RWPE1 (cell line): ENCODE measurements at regions not wholly inside any gene's neighbourhood (a gene's known extent, or its start where the extent isn't known, plus 50 kb on each side); places are given as distances from the start of the nearest gene placed in this dataset.

Experiments used
- CTCF ChIA-PET: fragments of 350-600 bp; sonication (Branson Sonifier 250); formaldehyde crosslinking; extraction: SDS; loops from one replicate; lab custom pipeline; 2021; lab: Yijun Ruan, JAX
- POLR2A ChIA-PET: fragments of 400-600 bp; formaldehyde crosslinking; extraction: SDS; loops from one replicate; lab custom pipeline; 2020; ENCODE audit warnings: antibody characterized with exemption; ENCODE audit not compliant: low non-redundant PET; lab: Yijun Ruan, JAX
- DNase-seq: peaks from one replicate; pipeline ENCODE4 v3.0.0; 2012; ENCODE audit warnings: low spot score
- H3K27ac ChIP-seq: fragments of 450-650 bp; 2 replicates; pipeline ENCODE4 v1.5.1; 2017
- TF ChIP-seq, protein P1 (sequence below): fragments of 450-650 bp; conservative IDR thresholded peaks from 2 replicates; pipeline ENCODE4 v1.5.1; 2017; ENCODE audit warnings: low read depth, mild to moderate bottlenecking

- POLR2A ChIA-PET: no interaction called here
- no peak for DNase-seq
- CTCF ChIA-PET: interaction anchor here (0.7 kb wide), 1 partner anchor 134 kb away, joined by 4 read pairs; no protein-coding TSS in a partner anchor
Observed at GRCh38 chr5:159784993-159785392, 131.3 kb upstream of the ADRA1B start.

GRCh38 chr5:159785656-159786055 lies 130.6 kb upstream of the ADRA1B start:
- TF ChIP-seq, protein P1, sequence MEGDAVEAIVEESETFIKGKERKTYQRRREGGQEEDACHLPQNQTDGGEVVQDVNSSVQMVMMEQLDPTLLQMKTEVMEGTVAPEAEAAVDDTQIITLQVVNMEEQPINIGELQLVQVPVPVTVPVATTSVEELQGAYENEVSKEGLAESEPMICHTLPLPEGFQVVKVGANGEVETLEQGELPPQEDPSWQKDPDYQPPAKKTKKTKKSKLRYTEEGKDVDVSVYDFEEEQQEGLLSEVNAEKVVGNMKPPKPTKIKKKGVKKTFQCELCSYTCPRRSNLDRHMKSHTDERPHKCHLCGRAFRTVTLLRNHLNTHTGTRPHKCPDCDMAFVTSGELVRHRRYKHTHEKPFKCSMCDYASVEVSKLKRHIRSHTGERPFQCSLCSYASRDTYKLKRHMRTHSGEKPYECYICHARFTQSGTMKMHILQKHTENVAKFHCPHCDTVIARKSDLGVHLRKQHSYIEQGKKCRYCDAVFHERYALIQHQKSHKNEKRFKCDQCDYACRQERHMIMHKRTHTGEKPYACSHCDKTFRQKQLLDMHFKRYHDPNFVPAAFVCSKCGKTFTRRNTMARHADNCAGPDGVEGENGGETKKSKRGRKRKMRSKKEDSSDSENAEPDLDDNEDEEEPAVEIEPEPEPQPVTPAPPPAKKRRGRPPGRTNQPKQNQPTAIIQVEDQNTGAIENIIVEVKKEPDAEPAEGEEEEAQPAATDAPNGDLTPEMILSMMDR: no peak
- no peak overlapping the region for H3K27ac ChIP-seq
- ChIA-PET CTCF (interaction anchor here (0.7 kb wide), 1 partner anchor 133 kb away, joined by 4 read pairs; no protein-coding TSS in a partner anchor), POLR2A (no interaction called here)
- no peak for DNase-seq

More at GRCh38 chr5:159784993-159785392, 131.3 kb upstream of the ADRA1B start:
- H3K27ac ChIP-seq: no peak overlapping the region
- TF ChIP-seq, protein P1: no peak

DNA sequence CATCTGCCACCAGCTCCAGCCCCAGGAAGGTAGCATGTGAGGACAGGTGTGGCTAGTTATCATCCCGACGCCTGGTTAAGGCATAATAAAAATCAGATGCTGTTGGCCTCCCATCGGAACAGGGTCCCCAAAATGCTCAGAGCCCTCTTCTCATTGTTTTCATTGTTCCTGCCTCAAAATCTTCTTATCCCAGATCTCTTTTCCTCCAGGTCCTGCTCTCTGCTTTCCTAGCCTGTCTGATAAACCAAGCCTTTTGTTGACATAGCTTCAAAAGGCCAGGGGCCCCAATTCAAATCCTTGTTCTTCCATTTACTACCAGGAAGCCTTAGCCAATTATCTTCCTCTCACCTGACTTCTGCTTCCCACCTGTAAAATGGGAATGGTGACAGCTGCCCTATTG lies 130.1 kb upstream of the ADRA1B start:
- TF ChIP-seq, protein P1: no peak
- DNase-seq: no peak
- no peak overlapping the region for H3K27ac ChIP-seq
- POLR2A ChIA-PET: no interaction called here
- CTCF ChIA-PET: no interaction called here

GRCh38 chr5:159786901-159787691 lies 129.2 kb upstream of the ADRA1B start:
- POLR2A ChIA-PET: no interaction called here
- DNase-seq: no peak
- CTCF ChIA-PET: interaction anchor here (0.7 kb wide), 1 partner anchor 271 kb away, joined by 4 read pairs; no protein-coding TSS in a partner anchor
- no peak overlapping the region for H3K27ac ChIP-seq
- TF ChIP-seq, protein P1: no peak

GRCh38 chr5:159787837-159788236 lies 128.4 kb upstream of the ADRA1B start:
- CTCF ChIA-PET: no interaction called here

GRCh38 chr5:159788835-159789331 lies 127.4 kb upstream of the ADRA1B start:
- ChIA-PET CTCF (no interaction called here), POLR2A (no interaction called here)
- no peak for DNase-seq
- TF ChIP-seq, protein P1: no peak
- no peak overlapping the region for H3K27ac ChIP-seq

More at GRCh38 chr5:159787837-159788236, 128.4 kb upstream of the ADRA1B start:
- H3K27ac ChIP-seq: no peak overlapping the region
- POLR2A ChIA-PET: no interaction called here
- TF ChIP-seq, protein P1: no peak
- DNase-seq: no peak
